Adipocyte (in vitro differentiated cells): ENCODE measurements at regions not wholly inside any gene's neighbourhood (a gene's known extent, or its start where the extent isn't known, plus 50 kb on each side); places are given as distances from the start of the nearest gene placed in this dataset.
"Not testable (repeated sequence)": the region's sequence is repeated elsewhere in the genome, so short reads cannot be mapped to it uniquely, and the experiment has no call there.

Source experiments
- DNase-seq: peaks from one replicate; pipeline ENCODE4 v3.0.0-alpha.2; 2015; ENCODE audit warnings: low read depth
- H3K27me3 ChIP-seq: replicated peaks from 2 replicates; pipeline ENCODE4 v1.7.0; 2013; ENCODE audit warnings: mild to moderate bottlenecking, low read length, moderate library complexity; ENCODE audit not compliant: control insufficient read depth, insufficient read depth
- H3K36me3 ChIP-seq: 2 replicates; pipeline ENCODE4 v1.7.0; 2013; ENCODE audit warnings: low read length, mild to moderate bottlenecking, moderate library complexity; ENCODE audit not compliant: control insufficient read depth, insufficient read depth, severe bottlenecking
- H3K4me1 ChIP-seq: 2 replicates; pipeline ENCODE4 v1.7.0; 2013; ENCODE audit warnings: mild to moderate bottlenecking, low read length, moderate library complexity; ENCODE audit not compliant: control insufficient read depth, insufficient read depth
- H3K4me3 ChIP-seq: 2 replicates; pipeline ENCODE4 v1.7.0; 2013; ENCODE audit warnings: mild to moderate bottlenecking, low read length, moderate library complexity
- H3K9ac ChIP-seq: 2 replicates; pipeline ENCODE4 v1.7.0; 2013; ENCODE audit warnings: mild to moderate bottlenecking, low read length, moderate library complexity
- H3K9me3 ChIP-seq: 2 replicates; pipeline ENCODE4 v1.7.0; 2013; ENCODE audit warnings: mild to moderate bottlenecking, low read length, moderate library complexity; ENCODE audit not compliant: control insufficient read depth

GRCh38 chr10:123245264-123245663 lies 91.1 kb downstream of the BUB3 start:
- Histone ChIP-seq H3K9ac (no peak overlapping the region), H3K36me3 (no peaks in the 10 kb centered on the region), H3K4me3 (no peak overlapping the region), H3K27me3 (no peaks in the 10 kb centered on the region), H3K9me3 (no peaks in the 10 kb centered on the region), H3K4me1 (no peaks in the 10 kb centered on the region)
- DNase-seq, result no peak

- H3K36me3 ChIP-seq, result no peaks in the 10 kb centered on the region
- H3K9ac ChIP-seq, result no peak overlapping the region
- H3K4me1 ChIP-seq, result no peaks in the 10 kb centered on the region
- H3K9me3 ChIP-seq, result no peaks in the 10 kb centered on the region
- H3K4me3 ChIP-seq, result no peak overlapping the region
- no peaks in the 10 kb centered on the region for H3K27me3 ChIP-seq
- no peak for DNase-seq
Measured at GRCh38 chr10:123249894-123250293, 95.7 kb downstream of the BUB3 start.

GRCh38 chr10:123250640-123251039 lies 96.4 kb downstream of the BUB3 start:
- Histone ChIP-seq H3K4me1 (no peaks in the 10 kb centered on the region), H3K36me3 (no peaks in the 10 kb centered on the region), H3K27me3 (no peaks in the 10 kb centered on the region), H3K4me3 (no peak overlapping the region), H3K9me3 (no peaks in the 10 kb centered on the region), H3K9ac (no peak overlapping the region)
- no peak for DNase-seq

- Histone ChIP-seq H3K4me3 (no peak overlapping the region), H3K9ac (no peak overlapping the region), H3K36me3 (no peaks in the 10 kb centered on the region), H3K4me1 (no peaks in the 10 kb centered on the region), H3K27me3 (no peaks in the 10 kb centered on the region), H3K9me3 (no peaks in the 10 kb centered on the region)
- DNase-seq, result no peak
Measured at GRCh38 chr10:123252779-123253178, 98.6 kb downstream of the BUB3 start.

- not testable (repeated sequence) for H3K27me3 ChIP-seq, H3K9me3 ChIP-seq, H3K36me3 ChIP-seq, H3K4me3 ChIP-seq, H3K4me1 ChIP-seq, DNase-seq, H3K9ac ChIP-seq
Measured at GRCh38 chr10:123254343-123254742, 100.1 kb downstream of the BUB3 start.

- Histone ChIP-seq H3K4me3 (no peak overlapping the region), H3K27me3 (no peaks in the 10 kb centered on the region), H3K9ac (no peak overlapping the region), H3K9me3 (no peaks in the 10 kb centered on the region), H3K36me3 (no peaks in the 10 kb centered on the region), H3K4me1 (no peaks in the 10 kb centered on the region)
- no peak for DNase-seq
Measured at GRCh38 chr10:123257904-123258456, 103.8 kb downstream of the BUB3 start.

DNA sequence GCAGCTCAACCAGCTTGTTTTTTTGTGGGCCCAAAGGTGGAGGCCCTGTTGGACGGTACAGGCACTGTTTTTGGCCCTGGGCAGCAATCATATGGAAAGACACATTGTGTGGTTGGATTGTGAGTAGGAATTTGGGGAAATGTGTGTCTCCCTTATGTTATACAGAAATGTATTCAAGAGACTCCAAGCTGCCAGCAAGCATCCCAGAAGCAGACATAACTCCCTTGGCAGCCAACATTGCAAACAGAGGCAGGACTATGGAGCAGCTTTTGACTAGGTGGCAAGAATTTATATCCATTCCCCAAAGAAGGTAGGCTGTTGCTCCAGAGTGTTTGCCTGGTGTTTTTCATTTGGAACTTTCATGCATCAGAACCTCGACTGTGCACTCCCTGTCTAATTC lies 104.9 kb downstream of the BUB3 start:
- no peak overlapping the region for H3K9ac ChIP-seq
- no peaks in the 10 kb centered on the region for H3K36me3 ChIP-seq
- no peaks in the 10 kb centered on the region for H3K4me1 ChIP-seq
- no peak overlapping the region for H3K4me3 ChIP-seq
- H3K27me3 ChIP-seq, result no peaks in the 10 kb centered on the region
- DNase-seq, result no peak
- no peaks in the 10 kb centered on the region for H3K9me3 ChIP-seq

DNA sequence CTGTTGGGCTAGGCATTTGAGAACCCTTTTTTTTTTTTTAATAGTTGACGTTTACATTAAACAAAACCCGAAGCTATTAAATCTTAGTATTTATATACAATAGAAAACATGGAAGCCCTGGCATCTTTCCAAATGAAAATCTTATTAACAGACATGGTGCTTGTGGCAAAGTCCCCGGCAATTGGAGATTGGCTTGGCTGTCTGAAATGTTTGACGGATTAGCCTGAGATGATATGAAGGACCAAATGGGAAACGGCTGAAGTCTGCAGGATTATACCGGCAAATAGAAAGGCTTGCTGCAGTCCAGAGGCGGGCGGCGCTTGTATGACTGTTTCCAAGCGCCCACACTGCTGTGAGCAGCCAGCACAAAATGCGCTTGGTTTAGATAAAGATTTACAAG lies 105.6 kb downstream of the BUB3 start:
- no peaks in the 10 kb centered on the region for H3K36me3 ChIP-seq
- no peak for DNase-seq
- H3K9ac ChIP-seq, result no peak overlapping the region
- no peaks in the 10 kb centered on the region for H3K4me1 ChIP-seq
- H3K9me3 ChIP-seq, result no peaks in the 10 kb centered on the region
- H3K4me3 ChIP-seq, result no peak overlapping the region
- H3K27me3 ChIP-seq, result no peaks in the 10 kb centered on the region

DNA sequence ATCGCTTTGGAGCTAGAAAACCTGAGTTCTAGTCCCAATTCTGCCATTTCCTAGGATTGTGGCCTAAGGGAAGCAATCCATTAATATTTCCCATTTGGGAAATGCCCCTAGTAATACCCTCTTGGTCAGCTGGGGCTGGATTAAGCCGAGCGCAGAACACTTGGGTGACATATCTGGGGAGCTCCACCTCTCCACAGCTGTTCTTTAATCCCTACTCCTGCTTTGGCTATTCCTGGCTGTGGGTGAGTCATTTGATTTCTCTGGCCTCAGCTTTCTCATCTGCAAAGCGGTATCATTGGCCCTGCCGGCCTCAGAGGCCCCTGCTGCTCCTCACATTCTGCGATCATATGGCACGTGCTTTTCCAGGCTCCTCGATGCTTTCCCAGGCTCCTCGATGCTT lies 108.3 kb downstream of the BUB3 start:
- H3K4me3 ChIP-seq, result no peak overlapping the region
- H3K4me1 ChIP-seq, result no peaks in the 10 kb centered on the region
- no peaks in the 10 kb centered on the region for H3K27me3 ChIP-seq
- no peak overlapping the region for H3K9ac ChIP-seq
- DNase-seq, result no peak
- no peaks in the 10 kb centered on the region for H3K9me3 ChIP-seq
- H3K36me3 ChIP-seq, result no peaks in the 10 kb centered on the region

DNA sequence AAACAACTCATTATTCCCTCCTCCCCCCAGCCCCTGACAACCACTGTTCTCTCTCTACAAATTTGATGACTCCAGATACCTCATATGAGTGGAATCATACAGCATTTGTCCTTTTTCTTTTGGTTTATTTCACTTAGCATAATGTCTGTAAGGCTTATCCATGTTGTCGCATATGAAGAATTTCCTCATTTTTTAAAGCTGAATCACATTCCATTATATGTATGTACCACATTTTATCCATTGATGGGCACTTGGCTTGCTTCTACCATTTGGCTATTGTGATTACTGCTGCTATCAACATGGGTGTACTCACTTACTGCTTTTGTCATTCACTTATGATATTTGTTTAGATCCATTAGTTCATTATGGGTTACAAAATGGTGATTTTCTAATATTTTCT lies 112.8 kb downstream of the BUB3 start:
- peaks cover 11% of the 10 kb centered on the region for H3K4me1 ChIP-seq
- no peak for DNase-seq
- no peaks in the 10 kb centered on the region for H3K36me3 ChIP-seq
- no peak overlapping the region for H3K4me3 ChIP-seq
- no peaks in the 10 kb centered on the region for H3K27me3 ChIP-seq
- no peak overlapping the region for H3K9ac ChIP-seq
- no peaks in the 10 kb centered on the region for H3K9me3 ChIP-seq

- peaks cover 11% of the 10 kb centered on the region for H3K4me1 ChIP-seq
- DNase-seq, result no peak
- no peaks in the 10 kb centered on the region for H3K36me3 ChIP-seq
- no peak overlapping the region for H3K4me3 ChIP-seq
- H3K27me3 ChIP-seq, result peaks cover 8% of the 10 kb centered on the region
- H3K9me3 ChIP-seq, result no peaks in the 10 kb centered on the region
- H3K9ac ChIP-seq, result no peak overlapping the region
Measured at GRCh38 chr10:123269017-123269552, 114.9 kb downstream of the BUB3 start.

- no peak for DNase-seq
- H3K4me3 ChIP-seq, result no peak overlapping the region
- no peaks in the 10 kb centered on the region for H3K9me3 ChIP-seq
Measured at GRCh38 chr10:123269675-123270074, 115.5 kb downstream of the BUB3 start.

More at GRCh38 chr10:123269675-123270074, 115.5 kb downstream of the BUB3 start:
- H3K9ac ChIP-seq, result no peak overlapping the region
- no peaks in the 10 kb centered on the region for H3K36me3 ChIP-seq
- H3K27me3 ChIP-seq, result peaks cover 8% of the 10 kb centered on the region
- H3K4me1 ChIP-seq, result peaks cover 11% of the 10 kb centered on the region
